HG03520 (cell line): ENCODE measurements at regions not wholly inside any gene's neighbourhood (a gene's known extent, or its start where the extent isn't known, plus 50 kb on each side); places are given as distances from the start of the nearest gene placed in this dataset.
A peak's percentile ranks its signal among the peaks of the same experiment; 100 is the strongest.

Experiments used
- ATAC-seq: cut with Tn5 transposase; IDR thresholded peaks from one replicate; pipeline ENCODE4 v1.9.1; 2021; ENCODE audit warnings: mild to moderate bottlenecking, moderate library complexity; ENCODE audit not compliant: unreplicated experiment

GRCh38 chr4:4775493-4776004 is 83.9 kb upstream of the MSX1 start:
- ATAC-seq, result no peak

GRCh38 chr4:4772534-4772933 is 86.9 kb upstream of the MSX1 start:
- no peak for ATAC-seq

GRCh38 chr4:4771160-4771559 is 88.3 kb upstream of the MSX1 start:
- ATAC-seq, result no peak

- no peak for ATAC-seq
These were observed 88.9 kb upstream of the MSX1 start for GRCh38 chr4:4770610-4771009.

GRCh38 chr4:4766564-4766963 is 92.9 kb upstream of the MSX1 start:
- no peak for ATAC-seq

GRCh38 chr4:4765811-4766210 is 93.7 kb upstream of the MSX1 start:
- ATAC-seq, result no peak

GRCh38 chr4:4764558-4764905 is 94.9 kb upstream of the MSX1 start:
- ATAC-seq, result no peak

- no peak for ATAC-seq
These were observed 95.5 kb upstream of the MSX1 start for GRCh38 chr4:4763822-4764557.

- peak; percentile 91 for ATAC-seq
These were observed 96.3 kb upstream of the MSX1 start for GRCh38 chr4:4762909-4763821.

GRCh38 chr4:4762300-4762699 is 97.2 kb upstream of the MSX1 start:
- ATAC-seq, result no peak

GRCh38 chr4:4761128-4761982 is 98.1 kb upstream of the MSX1 start:
- no peak for ATAC-seq

GRCh38 chr4:4759883-4760282 is 99.6 kb upstream of the MSX1 start:
- ATAC-seq, result no peak

GRCh38 chr4:4759232-4759631 is 100.2 kb upstream of the MSX1 start:
- no peak for ATAC-seq

GRCh38 chr4:4758681-4759080 is 100.8 kb upstream of the MSX1 start:
- peak; percentile 36 for ATAC-seq

GRCh38 chr4:4755306-4755705 is 104.2 kb upstream of the MSX1 start:
- no peak for ATAC-seq

GRCh38 chr4:4754641-4755040 is 104.8 kb upstream of the MSX1 start:
- no peak for ATAC-seq

GRCh38 chr4:4753643-4754042 is 105.8 kb upstream of the MSX1 start:
- no peak for ATAC-seq

GRCh38 chr4:4752576-4753401 is 106.7 kb upstream of the MSX1 start:
- no peak for ATAC-seq

- no peak for ATAC-seq
These were observed 107.4 kb upstream of the MSX1 start for GRCh38 chr4:4752025-4752424.

- ATAC-seq, result no peak
These were observed 109.3 kb upstream of the MSX1 start for GRCh38 chr4:4750187-4750586.
